ENCODE measurements at regions not wholly inside any gene's neighbourhood (a gene's known extent, or its start where the extent isn't known, plus 50 kb on each side); places are given as distances from the start of the nearest gene placed in this dataset.

- TF ChIP-seq CTCF (conservative IDR thresholded peaks at IDR 0.05; ENCODE audit: low read depth, low read length) (no peak), CEBPB (IDR thresholded peaks at IDR 0.05; ENCODE audit: low read depth, low read length) (no peak), MAZ (IDR thresholded peaks at IDR 0.05; ENCODE audit: borderline replicate concordance, low read depth, low read length) (no peak), FOS (IDR thresholded peaks at IDR 0.05; ENCODE audit: low read depth, low read length) (no peak), BHLHE40 (IDR thresholded peaks at IDR 0.05; ENCODE audit: low read depth, low read length) (no peak), NFE2L2 (IDR thresholded peaks at IDR 0.05; ENCODE audit: low read depth, low read length) (no peak), POLR2A (IDR thresholded peaks at IDR 0.05; ENCODE audit: low read depth, low read length) (no peak), CHD1 (IDR thresholded peaks at IDR 0.05; ENCODE audit: low read depth, low read length) (no peak), SMC3 (IDR thresholded peaks at IDR 0.05; ENCODE audit: low read depth, low read length) (no peak)
- TF ChIP-seq, protein P1, sequence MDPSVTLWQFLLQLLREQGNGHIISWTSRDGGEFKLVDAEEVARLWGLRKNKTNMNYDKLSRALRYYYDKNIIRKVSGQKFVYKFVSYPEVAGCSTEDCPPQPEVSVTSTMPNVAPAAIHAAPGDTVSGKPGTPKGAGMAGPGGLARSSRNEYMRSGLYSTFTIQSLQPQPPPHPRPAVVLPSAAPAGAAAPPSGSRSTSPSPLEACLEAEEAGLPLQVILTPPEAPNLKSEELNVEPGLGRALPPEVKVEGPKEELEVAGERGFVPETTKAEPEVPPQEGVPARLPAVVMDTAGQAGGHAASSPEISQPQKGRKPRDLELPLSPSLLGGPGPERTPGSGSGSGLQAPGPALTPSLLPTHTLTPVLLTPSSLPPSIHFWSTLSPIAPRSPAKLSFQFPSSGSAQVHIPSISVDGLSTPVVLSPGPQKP (IDR thresholded peaks at IDR 0.05; ENCODE audit: borderline replicate concordance, low read depth, low read length), result no peak
Observed at GRCh38 chr2:55775828-55776227, 82.2 kb upstream of the PNPT1 start.

Measured in IMR-90 (cell line).